ENCODE measurements at regions not wholly inside any gene's neighbourhood (a gene's known extent, or its start where the extent isn't known, plus 50 kb on each side); places are given as distances from the start of the nearest gene placed in this dataset.

DNA sequence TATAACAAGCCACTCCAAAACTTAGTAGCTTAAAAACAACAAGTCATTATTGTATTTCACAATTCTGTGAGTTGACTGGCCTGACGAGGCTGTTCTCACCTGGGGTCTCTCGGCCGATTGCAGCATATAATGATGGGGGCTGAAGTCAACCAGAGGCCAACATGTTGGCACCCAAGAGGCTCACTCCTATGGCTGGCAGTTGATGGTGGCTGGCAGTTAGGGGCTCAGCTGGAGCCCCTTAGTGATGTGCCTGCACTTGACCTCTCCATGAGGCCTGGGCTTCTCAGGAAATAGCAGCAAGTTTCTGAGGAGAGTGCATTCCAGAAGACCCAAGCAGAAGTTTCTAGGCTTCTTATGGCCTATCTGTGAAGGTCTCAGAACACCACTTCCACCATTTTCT, 459.4 kb downstream of the NPHP4 start:
- Histone ChIP-seq H3K4me1 (ENCODE audit: insufficient read depth) (no peaks in the 10 kb centered on the region), H3K27me3 (ENCODE audit: insufficient read depth) (no peaks in the 10 kb centered on the region), H3K27ac (ENCODE audit: low read depth) (no peak overlapping the region), H3K36me3 (ENCODE audit: insufficient read depth) (peaks cover 4% of the 10 kb centered on the region; the same call in 1 of the 2 replicates), H2AFZ (no peak overlapping the region), H3K9me2 (ENCODE audit: insufficient read depth) (no peaks in the 10 kb centered on the region), H3K4me3 (no peak overlapping the region), H3K4me2 (no peak overlapping the region), H3K79me2 (replicated peaks; ENCODE audit: insufficient read depth) (no peaks in the 10 kb centered on the region), H4K20me1 (replicated peaks; ENCODE audit: insufficient read depth) (no peaks in the 10 kb centered on the region), H3F3A (replicated peaks; ENCODE audit: low read depth) (no peaks in the 10 kb centered on the region)
- Mint-ChIP-seq H3K36me3 (ENCODE audit: low read depth) (no peaks in the 10 kb centered on the region; the same call in 1 of the 3 replicates), H3K9me3 (peaks cover 12% of the 10 kb centered on the region), H3K27ac (no peak overlapping the region), H3K4me3 (no peak overlapping the region), H3K4me1 (no peaks in the 10 kb centered on the region), H3K27me3 (ENCODE audit: insufficient read depth, low read depth, poor library complexity) (peaks cover 7% of the 10 kb centered on the region)
- ATAC-seq (no peak), DNase-seq (ENCODE audit: low spot score) (no peak)
- TF ChIP-seq POLR2AphosphoS5 (IDR thresholded peaks at IDR 0.05; ENCODE audit: low read depth) (no peak), ZNF331 (CRISPR knock-in tag; IDR thresholded peaks at IDR 0.05; ENCODE audit: low read depth) (no peak), STAT1 (IDR thresholded peaks at IDR 0.05; ENCODE audit: unreplicated experiment) (no peak), NANOG (IDR thresholded peaks at IDR 0.05; ENCODE audit: borderline replicate concordance) (no peak), ZNF114 (CRISPR knock-in tag; IDR thresholded peaks at IDR 0.05) (no peak), JUNB (IDR thresholded peaks at IDR 0.05; ENCODE audit: unreplicated experiment) (no peak), CREB1 (CRISPR knock-in tag; IDR thresholded peaks at IDR 0.05; ENCODE audit: low read depth) (no peak), EZH2phosphoT487 (IDR thresholded peaks at IDR 0.05; ENCODE audit: unreplicated experiment) (no peak), EZH2 (IDR thresholded peaks at IDR 0.05; ENCODE audit: low read depth, unreplicated experiment) (no peak)
- TF ChIP-seq, protein P1, sequence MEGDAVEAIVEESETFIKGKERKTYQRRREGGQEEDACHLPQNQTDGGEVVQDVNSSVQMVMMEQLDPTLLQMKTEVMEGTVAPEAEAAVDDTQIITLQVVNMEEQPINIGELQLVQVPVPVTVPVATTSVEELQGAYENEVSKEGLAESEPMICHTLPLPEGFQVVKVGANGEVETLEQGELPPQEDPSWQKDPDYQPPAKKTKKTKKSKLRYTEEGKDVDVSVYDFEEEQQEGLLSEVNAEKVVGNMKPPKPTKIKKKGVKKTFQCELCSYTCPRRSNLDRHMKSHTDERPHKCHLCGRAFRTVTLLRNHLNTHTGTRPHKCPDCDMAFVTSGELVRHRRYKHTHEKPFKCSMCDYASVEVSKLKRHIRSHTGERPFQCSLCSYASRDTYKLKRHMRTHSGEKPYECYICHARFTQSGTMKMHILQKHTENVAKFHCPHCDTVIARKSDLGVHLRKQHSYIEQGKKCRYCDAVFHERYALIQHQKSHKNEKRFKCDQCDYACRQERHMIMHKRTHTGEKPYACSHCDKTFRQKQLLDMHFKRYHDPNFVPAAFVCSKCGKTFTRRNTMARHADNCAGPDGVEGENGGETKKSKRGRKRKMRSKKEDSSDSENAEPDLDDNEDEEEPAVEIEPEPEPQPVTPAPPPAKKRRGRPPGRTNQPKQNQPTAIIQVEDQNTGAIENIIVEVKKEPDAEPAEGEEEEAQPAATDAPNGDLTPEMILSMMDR (conservative IDR thresholded peaks at IDR 0.05; ENCODE audit: low read depth in 2 of 2) = no peak
- TF ChIP-seq, protein P2, sequence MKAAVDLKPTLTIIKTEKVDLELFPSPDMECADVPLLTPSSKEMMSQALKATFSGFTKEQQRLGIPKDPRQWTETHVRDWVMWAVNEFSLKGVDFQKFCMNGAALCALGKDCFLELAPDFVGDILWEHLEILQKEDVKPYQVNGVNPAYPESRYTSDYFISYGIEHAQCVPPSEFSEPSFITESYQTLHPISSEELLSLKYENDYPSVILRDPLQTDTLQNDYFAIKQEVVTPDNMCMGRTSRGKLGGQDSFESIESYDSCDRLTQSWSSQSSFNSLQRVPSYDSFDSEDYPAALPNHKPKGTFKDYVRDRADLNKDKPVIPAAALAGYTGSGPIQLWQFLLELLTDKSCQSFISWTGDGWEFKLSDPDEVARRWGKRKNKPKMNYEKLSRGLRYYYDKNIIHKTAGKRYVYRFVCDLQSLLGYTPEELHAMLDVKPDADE (IDR thresholded peaks at IDR 0.05) = no peak
- TF ChIP-seq, protein P3, sequence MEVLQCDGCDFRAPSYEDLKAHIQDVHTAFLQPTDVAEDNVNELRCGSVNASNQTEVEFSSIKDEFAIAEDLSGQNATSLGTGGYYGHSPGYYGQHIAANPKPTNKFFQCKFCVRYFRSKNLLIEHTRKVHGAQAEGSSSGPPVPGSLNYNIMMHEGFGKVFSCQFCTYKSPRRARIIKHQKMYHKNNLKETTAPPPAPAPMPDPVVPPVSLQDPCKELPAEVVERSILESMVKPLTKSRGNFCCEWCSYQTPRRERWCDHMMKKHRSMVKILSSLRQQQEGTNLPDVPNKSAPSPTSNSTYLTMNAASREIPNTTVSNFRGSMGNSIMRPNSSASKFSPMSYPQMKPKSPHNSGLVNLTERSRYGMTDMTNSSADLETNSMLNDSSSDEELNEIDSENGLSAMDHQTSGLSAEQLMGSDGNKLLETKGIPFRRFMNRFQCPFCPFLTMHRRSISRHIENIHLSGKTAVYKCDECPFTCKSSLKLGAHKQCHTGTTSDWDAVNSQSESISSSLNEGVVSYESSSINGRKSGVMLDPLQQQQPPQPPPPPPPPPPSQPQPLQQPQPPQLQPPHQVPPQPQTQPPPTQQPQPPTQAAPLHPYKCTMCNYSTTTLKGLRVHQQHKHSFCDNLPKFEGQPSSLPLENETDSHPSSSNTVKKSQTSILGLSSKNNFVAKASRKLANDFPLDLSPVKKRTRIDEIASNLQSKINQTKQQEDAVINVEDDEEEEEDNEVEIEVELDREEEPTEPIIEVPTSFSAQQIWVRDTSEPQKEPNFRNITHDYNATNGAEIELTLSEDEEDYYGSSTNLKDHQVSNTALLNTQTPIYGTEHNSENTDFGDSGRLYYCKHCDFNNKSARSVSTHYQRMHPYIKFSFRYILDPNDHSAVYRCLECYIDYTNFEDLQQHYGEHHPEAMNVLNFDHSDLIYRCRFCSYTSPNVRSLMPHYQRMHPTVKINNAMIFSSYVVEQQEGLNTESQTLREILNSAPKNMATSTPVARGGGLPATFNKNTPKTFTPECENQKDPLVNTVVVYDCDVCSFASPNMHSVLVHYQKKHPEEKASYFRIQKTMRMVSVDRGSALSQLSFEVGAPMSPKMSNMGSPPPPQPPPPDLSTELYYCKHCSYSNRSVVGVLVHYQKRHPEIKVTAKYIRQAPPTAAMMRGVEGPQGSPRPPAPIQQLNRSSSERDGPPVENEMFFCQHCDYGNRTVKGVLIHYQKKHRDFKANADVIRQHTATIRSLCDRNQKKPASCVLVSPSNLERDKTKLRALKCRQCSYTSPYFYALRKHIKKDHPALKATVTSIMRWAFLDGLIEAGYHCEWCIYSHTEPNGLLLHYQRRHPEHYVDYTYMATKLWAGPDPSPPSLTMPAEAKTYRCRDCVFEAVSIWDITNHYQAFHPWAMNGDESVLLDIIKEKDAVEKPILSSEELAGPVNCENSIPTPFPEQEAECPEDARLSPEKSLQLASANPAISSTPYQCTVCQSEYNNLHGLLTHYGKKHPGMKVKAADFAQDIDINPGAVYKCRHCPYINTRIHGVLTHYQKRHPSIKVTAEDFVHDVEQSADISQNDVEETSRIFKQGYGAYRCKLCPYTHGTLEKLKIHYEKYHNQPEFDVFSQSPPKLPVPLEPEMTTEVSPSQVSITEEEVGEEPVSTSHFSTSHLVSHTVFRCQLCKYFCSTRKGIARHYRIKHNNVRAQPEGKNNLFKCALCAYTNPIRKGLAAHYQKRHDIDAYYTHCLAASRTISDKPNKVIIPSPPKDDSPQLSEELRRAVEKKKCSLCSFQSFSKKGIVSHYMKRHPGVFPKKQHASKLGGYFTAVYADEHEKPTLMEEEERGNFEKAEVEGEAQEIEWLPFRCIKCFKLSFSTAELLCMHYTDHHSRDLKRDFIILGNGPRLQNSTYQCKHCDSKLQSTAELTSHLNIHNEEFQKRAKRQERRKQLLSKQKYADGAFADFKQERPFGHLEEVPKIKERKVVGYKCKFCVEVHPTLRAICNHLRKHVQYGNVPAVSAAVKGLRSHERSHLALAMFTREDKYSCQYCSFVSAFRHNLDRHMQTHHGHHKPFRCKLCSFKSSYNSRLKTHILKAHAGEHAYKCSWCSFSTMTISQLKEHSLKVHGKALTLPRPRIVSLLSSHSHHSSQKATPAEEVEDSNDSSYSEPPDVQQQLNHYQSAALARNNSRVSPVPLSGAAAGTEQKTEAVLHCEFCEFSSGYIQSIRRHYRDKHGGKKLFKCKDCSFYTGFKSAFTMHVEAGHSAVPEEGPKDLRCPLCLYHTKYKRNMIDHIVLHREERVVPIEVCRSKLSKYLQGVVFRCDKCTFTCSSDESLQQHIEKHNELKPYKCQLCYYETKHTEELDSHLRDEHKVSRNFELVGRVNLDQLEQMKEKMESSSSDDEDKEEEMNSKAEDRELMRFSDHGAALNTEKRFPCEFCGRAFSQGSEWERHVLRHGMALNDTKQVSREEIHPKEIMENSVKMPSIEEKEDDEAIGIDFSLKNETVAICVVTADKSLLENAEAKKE (CRISPR knock-in tag; IDR thresholded peaks at IDR 0.05) = no peak
- TF ChIP-seq, protein P4, sequence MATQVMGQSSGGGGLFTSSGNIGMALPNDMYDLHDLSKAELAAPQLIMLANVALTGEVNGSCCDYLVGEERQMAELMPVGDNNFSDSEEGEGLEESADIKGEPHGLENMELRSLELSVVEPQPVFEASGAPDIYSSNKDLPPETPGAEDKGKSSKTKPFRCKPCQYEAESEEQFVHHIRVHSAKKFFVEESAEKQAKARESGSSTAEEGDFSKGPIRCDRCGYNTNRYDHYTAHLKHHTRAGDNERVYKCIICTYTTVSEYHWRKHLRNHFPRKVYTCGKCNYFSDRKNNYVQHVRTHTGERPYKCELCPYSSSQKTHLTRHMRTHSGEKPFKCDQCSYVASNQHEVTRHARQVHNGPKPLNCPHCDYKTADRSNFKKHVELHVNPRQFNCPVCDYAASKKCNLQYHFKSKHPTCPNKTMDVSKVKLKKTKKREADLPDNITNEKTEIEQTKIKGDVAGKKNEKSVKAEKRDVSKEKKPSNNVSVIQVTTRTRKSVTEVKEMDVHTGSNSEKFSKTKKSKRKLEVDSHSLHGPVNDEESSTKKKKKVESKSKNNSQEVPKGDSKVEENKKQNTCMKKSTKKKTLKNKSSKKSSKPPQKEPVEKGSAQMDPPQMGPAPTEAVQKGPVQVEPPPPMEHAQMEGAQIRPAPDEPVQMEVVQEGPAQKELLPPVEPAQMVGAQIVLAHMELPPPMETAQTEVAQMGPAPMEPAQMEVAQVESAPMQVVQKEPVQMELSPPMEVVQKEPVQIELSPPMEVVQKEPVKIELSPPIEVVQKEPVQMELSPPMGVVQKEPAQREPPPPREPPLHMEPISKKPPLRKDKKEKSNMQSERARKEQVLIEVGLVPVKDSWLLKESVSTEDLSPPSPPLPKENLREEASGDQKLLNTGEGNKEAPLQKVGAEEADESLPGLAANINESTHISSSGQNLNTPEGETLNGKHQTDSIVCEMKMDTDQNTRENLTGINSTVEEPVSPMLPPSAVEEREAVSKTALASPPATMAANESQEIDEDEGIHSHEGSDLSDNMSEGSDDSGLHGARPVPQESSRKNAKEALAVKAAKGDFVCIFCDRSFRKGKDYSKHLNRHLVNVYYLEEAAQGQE (IDR thresholded peaks at IDR 0.05; ENCODE audit: unreplicated experiment) = no peak
